C4-2B (cell line): ENCODE measurements at regions not wholly inside any gene's neighbourhood (a gene's known extent, or its start where the extent isn't known, plus 50 kb on each side); places are given as distances from the start of the nearest gene placed in this dataset.

Experiments
- CTCF ChIP-seq: fragments of 450-650 bp; conservative IDR thresholded peaks from 2 replicates; pipeline ENCODE4 v1.5.1; 2017; ENCODE audit warnings: mild to moderate bottlenecking
- ZFX ChIP-seq: fragments of 450-650 bp; IDR thresholded peaks from 2 replicates; pipeline ENCODE4 v1.6.1; 2017

DNA sequence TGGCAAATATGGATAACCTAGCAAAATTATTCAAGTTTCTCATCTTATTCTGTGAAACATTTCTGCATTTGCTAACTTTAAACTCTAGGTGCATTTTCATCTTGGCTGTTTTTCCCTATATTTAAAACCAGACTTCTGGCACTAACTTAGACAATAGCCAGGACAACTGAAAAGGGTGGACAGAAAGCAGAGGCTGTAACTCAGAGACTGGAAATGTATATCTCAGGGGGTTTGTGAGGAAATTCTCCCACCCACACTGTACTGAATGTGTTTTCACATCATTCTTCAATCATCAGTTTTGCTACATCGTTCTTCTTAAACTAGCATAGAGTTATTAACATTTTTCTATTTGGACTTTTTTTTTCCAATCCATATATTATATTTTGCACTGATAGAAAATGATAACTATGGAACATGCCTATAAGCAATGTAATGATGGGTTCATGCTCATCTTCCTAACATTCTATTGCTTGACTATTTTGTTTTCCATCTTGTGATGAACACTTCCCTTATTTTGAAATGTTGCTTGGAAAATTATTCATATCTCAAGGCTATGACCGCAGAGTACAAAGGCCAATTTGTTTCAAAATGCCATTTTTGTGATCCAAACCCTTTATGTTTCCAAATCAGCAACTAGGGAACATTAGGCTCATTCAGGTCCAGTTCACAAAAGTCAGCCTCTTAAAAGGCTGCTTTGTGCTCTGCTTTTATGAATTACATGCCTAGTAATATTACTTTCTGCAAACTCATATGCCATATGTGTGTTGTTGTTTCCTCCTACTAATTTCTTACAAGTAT lies 125.8 kb upstream of the CDH19 start:
- no peak for TF ChIP-seq CTCF
- no peak for TF ChIP-seq ZFX
